ENCODE measurements at regions not wholly inside any gene's neighbourhood (a gene's known extent, or its start where the extent isn't known, plus 50 kb on each side); places are given as distances from the start of the nearest gene placed in this dataset.

DNA sequence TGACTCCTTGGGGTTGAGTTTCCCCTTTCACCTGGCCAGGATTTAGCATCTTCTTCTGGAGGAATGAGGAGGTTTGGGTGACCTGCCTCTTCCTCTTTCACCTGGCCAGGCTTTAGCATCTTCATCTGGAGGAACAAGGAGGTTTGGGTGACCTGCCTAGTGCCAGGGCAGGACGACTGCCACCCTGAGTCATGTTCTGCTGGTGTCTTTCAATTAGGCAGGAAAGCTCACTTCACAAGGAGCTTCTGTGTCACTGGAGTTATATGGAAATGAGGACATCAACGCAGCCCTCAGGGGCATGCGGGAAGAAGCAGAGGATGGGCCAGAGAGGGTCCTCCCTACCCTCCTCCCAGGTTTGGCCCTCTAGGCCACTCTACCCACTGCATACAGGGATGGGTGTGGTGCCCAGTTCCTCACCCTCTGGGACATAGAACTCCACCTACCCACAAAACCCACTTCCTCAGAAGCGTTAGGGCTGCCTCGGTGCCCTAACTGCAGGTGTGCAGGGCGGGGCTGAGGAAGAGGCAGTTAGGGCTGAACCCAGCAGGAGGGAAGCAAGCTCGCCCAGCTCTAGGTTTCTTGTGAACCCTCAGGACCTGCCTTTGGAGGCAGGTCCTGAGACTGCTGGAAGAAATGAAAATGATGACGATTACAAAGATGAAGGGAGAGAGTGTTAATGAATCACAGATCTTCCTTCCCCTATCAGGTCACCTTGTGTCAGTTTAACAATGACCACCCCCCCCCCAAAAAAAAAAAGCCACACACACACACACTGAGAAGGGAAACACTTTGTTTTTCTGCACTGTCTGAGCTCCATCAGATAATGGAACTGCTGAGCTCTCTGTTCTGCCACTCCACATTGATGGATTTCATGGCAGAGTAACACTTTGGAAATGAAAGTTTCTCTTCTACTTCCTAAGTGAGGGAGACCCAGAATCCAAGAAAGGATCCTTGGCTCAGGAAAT lies 71.0 kb downstream of the ARL4C start:
- Histone ChIP-seq H3K27me3 (replicated peaks; ENCODE audit: control insufficient read depth, insufficient read depth, low read length, poor library complexity, severe bottlenecking) (no peaks in the 10 kb centered on the region), H3K36me3 (ENCODE audit: control insufficient read depth, insufficient read depth, low read length) (no peaks in the 10 kb centered on the region), H3K9me3 (ENCODE audit: control insufficient read depth, low read length) (no peaks in the 10 kb centered on the region), H3K4me3 (ENCODE audit: insufficient read depth, low read depth, low read length, poor library complexity, severe bottlenecking) (no peak overlapping the region), H3K27ac (ENCODE audit: insufficient read depth, low read length, poor library complexity, severe bottlenecking) (peak overlapping the region; percentile 91), H3K4me1 (ENCODE audit: control insufficient read depth, insufficient read depth, low read length, poor library complexity, severe bottlenecking) (peaks cover 90% of the 10 kb centered on the region)
- DNase-seq, result peak; percentile 64 to 78 (median 71)

DNA sequence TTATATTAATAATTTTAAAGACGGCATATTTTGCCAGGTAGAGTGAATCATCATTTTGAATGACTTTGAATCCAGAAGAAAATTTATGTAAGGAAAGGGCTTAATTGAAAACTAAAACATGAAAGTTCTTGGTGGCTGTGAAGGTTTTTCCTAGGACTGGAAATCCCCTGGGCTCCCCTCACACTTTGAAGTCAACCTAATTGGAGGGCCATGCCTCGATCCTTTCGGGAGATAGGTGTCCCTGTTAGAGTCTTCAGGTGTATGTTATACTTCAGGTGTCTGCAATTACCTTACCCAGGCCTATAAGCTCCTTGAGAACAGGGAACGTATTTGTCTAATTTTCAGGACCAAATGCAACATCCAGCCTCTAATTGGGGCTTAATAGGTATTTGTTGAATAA lies 73.0 kb downstream of the ARL4C start:
- no peaks in the 10 kb centered on the region for H3K36me3 ChIP-seq (ENCODE audit: control insufficient read depth, insufficient read depth, low read length)
- H3K4me1 ChIP-seq (ENCODE audit: control insufficient read depth, insufficient read depth, low read length, poor library complexity, severe bottlenecking), result peaks cover 88% of the 10 kb centered on the region
- no peak for DNase-seq
- no peak overlapping the region for H3K4me3 ChIP-seq (ENCODE audit: insufficient read depth, low read depth, low read length, poor library complexity, severe bottlenecking)
- peak overlapping the region; percentile 91 for H3K27ac ChIP-seq (ENCODE audit: insufficient read depth, low read length, poor library complexity, severe bottlenecking)
- H3K9me3 ChIP-seq (ENCODE audit: control insufficient read depth, low read length), result no peaks in the 10 kb centered on the region
- no peaks in the 10 kb centered on the region for H3K27me3 ChIP-seq (replicated peaks; ENCODE audit: control insufficient read depth, insufficient read depth, low read length, poor library complexity, severe bottlenecking)

DNA sequence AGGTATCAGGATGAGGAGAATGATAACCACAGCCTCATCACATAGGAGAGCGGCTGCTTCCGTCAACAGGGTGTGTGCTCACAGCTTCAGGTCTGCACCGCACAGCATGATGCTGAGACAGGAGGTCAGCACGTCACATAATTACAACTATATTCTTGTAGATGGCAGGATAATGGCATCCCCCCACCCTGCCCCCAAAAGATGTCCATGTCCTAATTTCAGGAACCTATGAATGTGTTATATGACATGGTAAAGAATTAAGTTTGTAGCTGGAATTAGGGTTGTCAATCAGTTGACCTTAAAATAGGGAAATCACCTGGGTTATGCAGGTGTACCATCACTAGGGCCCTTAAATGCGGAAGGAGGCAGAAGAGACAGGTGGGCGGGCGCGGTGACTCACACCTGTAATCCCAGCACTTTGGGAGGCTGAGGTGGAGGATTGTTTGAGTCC lies 73.9 kb downstream of the ARL4C start:
- Histone ChIP-seq H3K27ac (ENCODE audit: insufficient read depth, low read length, poor library complexity, severe bottlenecking) (peak overlapping the region; percentile 91), H3K36me3 (ENCODE audit: control insufficient read depth, insufficient read depth, low read length) (no peaks in the 10 kb centered on the region), H3K4me1 (ENCODE audit: control insufficient read depth, insufficient read depth, low read length, poor library complexity, severe bottlenecking) (peaks cover 79% of the 10 kb centered on the region), H3K9me3 (ENCODE audit: control insufficient read depth, low read length) (no peaks in the 10 kb centered on the region), H3K27me3 (replicated peaks; ENCODE audit: control insufficient read depth, insufficient read depth, low read length, poor library complexity, severe bottlenecking) (no peaks in the 10 kb centered on the region), H3K4me3 (ENCODE audit: insufficient read depth, low read depth, low read length, poor library complexity, severe bottlenecking) (no peak overlapping the region)
- peak; percentile 54 to 73 (median 61) for DNase-seq

DNA sequence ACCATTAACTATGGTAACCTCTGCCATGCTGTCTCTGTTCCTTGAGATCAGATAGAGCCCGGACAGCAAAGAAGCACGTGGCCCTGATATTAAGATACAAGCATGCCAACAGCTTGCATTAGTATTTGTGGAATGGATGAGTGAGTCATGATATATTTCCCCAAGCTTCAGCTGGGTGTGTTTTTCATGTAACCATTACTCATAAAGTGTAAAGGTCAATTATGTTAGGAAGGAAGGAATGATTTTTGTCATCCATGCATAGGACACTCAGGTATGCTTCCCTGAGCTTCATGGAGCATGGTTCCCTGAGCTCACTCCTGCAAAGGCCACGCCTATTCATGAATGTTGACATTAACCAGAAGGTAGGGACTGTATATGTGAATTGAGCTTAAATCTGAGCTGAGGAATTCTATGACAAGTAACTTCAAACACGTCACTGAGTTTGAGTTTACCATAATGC lies 74.6 kb downstream of the ARL4C start:
- Histone ChIP-seq H3K36me3 (ENCODE audit: control insufficient read depth, insufficient read depth, low read length) (no peaks in the 10 kb centered on the region), H3K9me3 (ENCODE audit: control insufficient read depth, low read length) (no peaks in the 10 kb centered on the region), H3K27ac (ENCODE audit: insufficient read depth, low read length, poor library complexity, severe bottlenecking) (peak overlapping the region; percentile 91), H3K4me1 (ENCODE audit: control insufficient read depth, insufficient read depth, low read length, poor library complexity, severe bottlenecking) (peaks cover 72% of the 10 kb centered on the region), H3K27me3 (replicated peaks; ENCODE audit: control insufficient read depth, insufficient read depth, low read length, poor library complexity, severe bottlenecking) (no peaks in the 10 kb centered on the region), H3K4me3 (ENCODE audit: insufficient read depth, low read depth, low read length, poor library complexity, severe bottlenecking) (no peak overlapping the region)
- peak in 1 of 3 donors; percentile 39 for DNase-seq

DNA sequence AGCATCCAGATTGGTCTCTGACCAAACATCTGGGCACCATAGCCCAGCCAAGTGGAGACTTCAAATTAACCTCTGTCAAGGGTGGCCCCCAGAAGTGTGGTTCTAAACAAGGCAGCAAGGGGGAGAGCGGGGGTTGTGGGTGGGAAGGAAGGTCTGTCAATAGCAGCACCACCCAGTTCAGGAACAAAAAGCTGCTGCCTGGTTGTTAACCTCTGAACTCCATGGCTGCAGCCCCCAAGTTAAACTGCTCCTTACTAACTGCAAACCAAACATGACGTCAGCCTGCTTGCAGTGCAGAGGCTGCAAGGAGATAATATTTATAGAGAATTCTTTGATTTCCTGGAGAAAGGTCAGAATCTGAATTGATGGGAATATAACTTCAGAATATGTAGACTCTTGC lies 76.5 kb downstream of the ARL4C start:
- H3K9me3 ChIP-seq (ENCODE audit: control insufficient read depth, low read length), result no peaks in the 10 kb centered on the region
- H3K27me3 ChIP-seq (replicated peaks; ENCODE audit: control insufficient read depth, insufficient read depth, low read length, poor library complexity, severe bottlenecking), result no peaks in the 10 kb centered on the region
- H3K27ac ChIP-seq (ENCODE audit: insufficient read depth, low read length, poor library complexity, severe bottlenecking), result peak overlapping the region; percentile 38
- H3K4me1 ChIP-seq (ENCODE audit: control insufficient read depth, insufficient read depth, low read length, poor library complexity, severe bottlenecking), result peaks cover 54% of the 10 kb centered on the region
- H3K36me3 ChIP-seq (ENCODE audit: control insufficient read depth, insufficient read depth, low read length), result no peaks in the 10 kb centered on the region
- no peak overlapping the region for H3K4me3 ChIP-seq (ENCODE audit: insufficient read depth, low read depth, low read length, poor library complexity, severe bottlenecking)
- DNase-seq, result no peak

DNA sequence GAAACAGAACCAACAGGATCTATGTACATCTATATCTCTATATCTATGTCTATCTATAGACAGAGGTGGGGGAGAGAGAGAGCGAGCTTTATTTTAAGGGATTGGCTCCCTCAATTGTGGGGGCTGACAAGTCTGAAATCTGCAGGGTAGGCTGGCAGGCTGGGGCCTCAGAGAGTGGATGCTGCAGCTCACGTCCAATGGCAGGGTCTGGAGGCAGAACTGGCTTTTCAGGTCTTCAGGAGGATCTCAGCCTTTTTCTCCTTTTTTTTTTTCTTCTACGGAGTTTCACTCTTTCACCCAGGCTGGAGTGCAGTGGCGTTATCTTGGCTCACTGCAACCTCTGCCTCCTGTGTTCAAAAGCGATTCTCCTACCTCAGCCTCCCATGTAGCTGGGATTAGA lies 77.2 kb downstream of the ARL4C start:
- peaks cover 47% of the 10 kb centered on the region for H3K4me1 ChIP-seq (ENCODE audit: control insufficient read depth, insufficient read depth, low read length, poor library complexity, severe bottlenecking)
- DNase-seq, result no peak
- H3K27me3 ChIP-seq (replicated peaks; ENCODE audit: control insufficient read depth, insufficient read depth, low read length, poor library complexity, severe bottlenecking), result no peaks in the 10 kb centered on the region
- no peaks in the 10 kb centered on the region for H3K9me3 ChIP-seq (ENCODE audit: control insufficient read depth, low read length)
- H3K4me3 ChIP-seq (ENCODE audit: insufficient read depth, low read depth, low read length, poor library complexity, severe bottlenecking), result no peak overlapping the region
- no peak overlapping the region for H3K27ac ChIP-seq (ENCODE audit: insufficient read depth, low read length, poor library complexity, severe bottlenecking)
- no peaks in the 10 kb centered on the region for H3K36me3 ChIP-seq (ENCODE audit: control insufficient read depth, insufficient read depth, low read length)

DNA sequence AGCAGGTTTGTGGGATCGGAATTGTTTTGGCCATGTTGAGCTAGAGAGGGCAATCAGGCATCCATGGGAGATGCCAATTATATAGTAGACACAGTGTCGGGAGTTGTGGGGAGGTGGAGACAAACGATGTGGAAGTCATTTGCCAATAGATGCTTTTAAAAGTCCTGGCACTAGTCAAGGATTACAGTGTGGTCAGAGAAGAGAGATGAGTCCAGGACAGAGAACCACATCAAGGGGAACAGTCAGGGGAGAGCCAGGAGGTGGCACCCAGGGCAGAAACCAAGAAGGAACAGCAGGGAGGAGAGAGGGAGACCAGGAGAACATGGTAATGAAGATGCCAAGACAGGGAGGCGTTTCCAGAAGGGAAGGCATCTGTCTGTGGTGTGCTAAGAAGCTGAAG lies 81.2 kb downstream of the ARL4C start:
- Histone ChIP-seq H3K27ac (ENCODE audit: insufficient read depth, low read length, poor library complexity, severe bottlenecking) (no peak overlapping the region), H3K36me3 (ENCODE audit: control insufficient read depth, insufficient read depth, low read length) (no peaks in the 10 kb centered on the region), H3K9me3 (ENCODE audit: control insufficient read depth, low read length) (no peaks in the 10 kb centered on the region), H3K4me3 (ENCODE audit: insufficient read depth, low read depth, low read length, poor library complexity, severe bottlenecking) (no peak overlapping the region), H3K27me3 (replicated peaks; ENCODE audit: control insufficient read depth, insufficient read depth, low read length, poor library complexity, severe bottlenecking) (no peaks in the 10 kb centered on the region), H3K4me1 (ENCODE audit: control insufficient read depth, insufficient read depth, low read length, poor library complexity, severe bottlenecking) (peaks cover 8% of the 10 kb centered on the region)
- no peak for DNase-seq

DNA sequence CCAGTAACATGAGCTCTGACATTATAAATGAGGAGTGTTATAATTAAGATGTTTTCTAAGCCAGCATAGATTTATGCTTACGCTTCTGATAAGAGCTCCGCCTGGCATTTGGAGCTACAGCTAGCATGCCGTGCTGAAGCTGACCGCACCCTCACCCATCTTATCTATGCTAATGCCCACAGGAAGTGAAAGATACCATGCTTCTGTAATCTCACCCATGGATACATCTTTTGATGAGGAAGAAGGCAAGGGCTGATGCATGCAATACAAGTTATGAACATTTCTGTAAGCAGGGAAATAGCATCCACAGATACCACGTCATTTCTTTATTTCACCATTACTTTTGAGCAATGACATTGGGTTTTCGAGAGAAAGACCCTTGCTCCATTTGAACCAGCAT lies 82.3 kb downstream of the ARL4C start:
- no peak for DNase-seq
- Histone ChIP-seq H3K36me3 (ENCODE audit: control insufficient read depth, insufficient read depth, low read length) (no peaks in the 10 kb centered on the region), H3K4me3 (ENCODE audit: insufficient read depth, low read depth, low read length, poor library complexity, severe bottlenecking) (no peak overlapping the region), H3K4me1 (ENCODE audit: control insufficient read depth, insufficient read depth, low read length, poor library complexity, severe bottlenecking) (no peaks in the 10 kb centered on the region), H3K9me3 (ENCODE audit: control insufficient read depth, low read length) (no peaks in the 10 kb centered on the region), H3K27ac (ENCODE audit: insufficient read depth, low read length, poor library complexity, severe bottlenecking) (no peak overlapping the region), H3K27me3 (replicated peaks; ENCODE audit: control insufficient read depth, insufficient read depth, low read length, poor library complexity, severe bottlenecking) (no peaks in the 10 kb centered on the region)

DNA sequence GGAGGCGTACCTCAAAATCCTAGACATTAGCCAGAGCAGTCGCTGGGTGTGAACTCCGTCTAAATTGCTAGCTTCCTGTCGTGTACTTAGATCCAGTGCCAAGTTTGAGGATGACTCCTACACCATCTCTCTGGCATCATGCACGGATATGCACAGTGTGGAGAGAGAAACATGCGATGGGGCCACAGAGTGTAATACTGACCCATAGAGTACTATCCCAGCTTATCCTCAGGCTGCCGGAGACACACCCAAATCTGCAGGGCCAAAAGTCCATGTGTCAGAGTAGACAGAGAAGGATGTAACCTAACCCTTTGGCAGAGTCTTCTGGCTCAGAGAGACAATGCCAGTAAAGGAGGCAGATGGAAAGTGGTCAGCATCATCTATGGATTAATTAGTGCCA lies 84.2 kb downstream of the ARL4C start:
- Histone ChIP-seq H3K27ac (ENCODE audit: insufficient read depth, low read length, poor library complexity, severe bottlenecking) (no peak overlapping the region), H3K9me3 (ENCODE audit: control insufficient read depth, low read length) (no peaks in the 10 kb centered on the region), H3K4me1 (ENCODE audit: control insufficient read depth, insufficient read depth, low read length, poor library complexity, severe bottlenecking) (no peaks in the 10 kb centered on the region), H3K27me3 (replicated peaks; ENCODE audit: control insufficient read depth, insufficient read depth, low read length, poor library complexity, severe bottlenecking) (no peaks in the 10 kb centered on the region), H3K36me3 (ENCODE audit: control insufficient read depth, insufficient read depth, low read length) (no peaks in the 10 kb centered on the region), H3K4me3 (ENCODE audit: insufficient read depth, low read depth, low read length, poor library complexity, severe bottlenecking) (no peak overlapping the region)
- DNase-seq, result no peak

DNA sequence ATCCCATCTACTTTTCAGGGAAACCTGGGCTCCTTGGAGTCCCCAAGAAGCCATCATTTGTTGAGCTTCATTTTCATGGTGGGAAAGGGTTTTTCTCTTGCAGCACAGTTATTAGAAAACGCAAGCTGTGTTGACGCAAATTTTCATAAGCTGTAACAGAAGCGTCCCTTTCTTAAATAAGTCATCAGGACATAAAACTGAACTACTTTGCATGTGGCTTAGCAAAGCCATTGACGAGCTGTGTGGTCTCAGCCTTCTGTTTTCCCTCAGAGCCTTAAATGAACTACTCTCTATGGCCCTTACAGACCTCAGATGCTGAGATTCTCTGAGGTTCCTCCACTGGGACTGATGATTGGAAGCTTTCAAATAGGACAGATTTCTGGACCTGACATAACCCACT lies 85.1 kb downstream of the ARL4C start:
- Histone ChIP-seq H3K4me1 (ENCODE audit: control insufficient read depth, insufficient read depth, low read length, poor library complexity, severe bottlenecking) (no peaks in the 10 kb centered on the region), H3K27me3 (replicated peaks; ENCODE audit: control insufficient read depth, insufficient read depth, low read length, poor library complexity, severe bottlenecking) (no peaks in the 10 kb centered on the region), H3K27ac (ENCODE audit: insufficient read depth, low read length, poor library complexity, severe bottlenecking) (no peak overlapping the region), H3K9me3 (ENCODE audit: control insufficient read depth, low read length) (no peaks in the 10 kb centered on the region), H3K36me3 (ENCODE audit: control insufficient read depth, insufficient read depth, low read length) (no peaks in the 10 kb centered on the region), H3K4me3 (ENCODE audit: insufficient read depth, low read depth, low read length, poor library complexity, severe bottlenecking) (no peak overlapping the region)
- DNase-seq, result no peak

All from effector memory CD4-positive, alpha-beta T cell (primary cell).